SK-N-SH (cell line): ENCODE measurements at regions not wholly inside any gene's neighbourhood (a gene's known extent, or its start where the extent isn't known, plus 50 kb on each side); places are given as distances from the start of the nearest gene placed in this dataset.
"Not testable (repeated sequence)": the region's sequence is repeated elsewhere in the genome, so short reads cannot be mapped to it uniquely, and the experiment has no call there.

ENCODE experiments used
- CTCF ChIA-PET: fragments of 300-600, 350-600 bp; formaldehyde crosslinking; extraction: SDS; loops from one replicate; lab custom pipeline; 2021; lab: Yijun Ruan, JAX
- POLR2A ChIA-PET: fragments of 350-600 bp; sonication (Branson Sonifier 250); formaldehyde crosslinking; extraction: SDS; loops from one replicate; lab custom pipeline; 2020; ENCODE audit warnings: antibody characterized with exemption, inconsistent platforms; lab: Yijun Ruan, JAX
- DNase-seq: peaks from one replicate; pipeline ENCODE4 v3.0.0; 2012
- H2AFZ ChIP-seq: fragments of 200-600 bp; sonication (generic); 2 replicates; pipeline ENCODE4 v1.8.1; 2016; ENCODE audit warnings: antibody characterized with exemption, mild to moderate bottlenecking, low read depth
- H3F3A ChIP-seq: fragments of 200-600 bp; sonication (generic); replicated peaks from 2 replicates; pipeline ENCODE3; 2016; ENCODE audit warnings: antibody characterized with exemption, mild to moderate bottlenecking; ENCODE audit not compliant: insufficient read depth
- H3K27ac ChIP-seq, 2 experiments: fragments of 200-500 bp in 1 of 2; fragments of 200-600 bp in 1 of 2; sonication (Bioruptor generic) in 1 of 2; sonication (generic), shearing (Covaris generic) in 1 of 2; 2 replicates each; pipeline versions ENCODE4 v1.5.1 to v1.6.1; 2014 to 2016; ENCODE audit warnings: low read depth in 2 of 2, inconsistent platforms in 1 of 2, low read length in 1 of 2, mild to moderate bottlenecking in 1 of 2, mixed read lengths in 1 of 2
- H3K27me3 ChIP-seq: fragments of 200-600 bp; sonication (generic), shearing (Covaris generic); 2 replicates; pipeline ENCODE4 v1.6.1; 2016; ENCODE audit warnings: mixed run types; ENCODE audit not compliant: insufficient read depth
- H3K36me3 ChIP-seq, 2 experiments: fragments of 200-500 bp in 1 of 2; fragments of 200-600 bp in 1 of 2; sonication (Bioruptor generic) in 1 of 2; sonication (generic) in 1 of 2; replicated peaks in 1 of 2; 2 replicates each; pipeline versions ENCODE3 to v1.5.1; 2014 to 2016; ENCODE audit warnings: low read length in 1 of 2, mild to moderate bottlenecking in 1 of 2; ENCODE audit not compliant: insufficient read depth in 2 of 2, control insufficient read depth in 1 of 2
- H3K4me1 ChIP-seq, 2 experiments: fragments of 200-500 bp in 1 of 2; fragments of 200-600 bp in 1 of 2; sonication (Bioruptor generic) in 1 of 2; sonication (generic), shearing (Covaris generic) in 1 of 2; 2 replicates each; pipeline versions ENCODE4 v1.5.1 to v1.6.1; 2014 to 2016; ENCODE audit warnings: low read depth in 1 of 2, low read length in 1 of 2, mixed run types in 1 of 2; ENCODE audit not compliant: insufficient read depth in 2 of 2, control insufficient read depth in 1 of 2
- H3K4me2 ChIP-seq: fragments of 200-600 bp; sonication (generic), shearing (Covaris generic); 2 replicates; pipeline ENCODE4 v1.6.1; 2017; ENCODE audit warnings: mixed run types
- H3K4me3 ChIP-seq, 2 experiments: fragments of 200-500 bp in 1 of 2; fragments of 200-600 bp in 1 of 2; sonication (Bioruptor generic) in 1 of 2; sonication (generic), shearing (Covaris generic) in 1 of 2; 2 replicates each; pipeline versions ENCODE4 v1.5.1 to v1.8.1; 2014 to 2016; ENCODE audit warnings: low read depth in 2 of 2, inconsistent platforms in 1 of 2, low read length in 1 of 2, mild to moderate bottlenecking in 1 of 2, mixed read lengths in 1 of 2, moderate library complexity in 1 of 2
- H3K79me2 ChIP-seq: fragments of 200-600 bp; sonication (generic); 2 replicates; pipeline ENCODE4 v1.8.1; 2017; ENCODE audit warnings: mild to moderate bottlenecking; ENCODE audit not compliant: insufficient read depth
- H3K9ac ChIP-seq: fragments of 200-600 bp; sonication (generic); 2 replicates; pipeline ENCODE4 v1.6.1; 2017; ENCODE audit warnings: mixed run types
- H3K9me2 ChIP-seq: fragments of 200-600 bp; sonication (generic); 2 replicates; pipeline ENCODE4 v1.6.1; 2017; ENCODE audit warnings: mixed run types
- H3K9me3 ChIP-seq: fragments of 200-600 bp; sonication (generic); 2 replicates; pipeline ENCODE4 v1.6.1; 2017; ENCODE audit warnings: mixed run types, mild to moderate bottlenecking, moderate library complexity
- H4K20me1 ChIP-seq: fragments of 200-600 bp; sonication (generic); 2 replicates; pipeline ENCODE4 v1.6.1; 2017; ENCODE audit warnings: mild to moderate bottlenecking, mixed run types; ENCODE audit not compliant: insufficient read depth
- CHD2 ChIP-seq: fragments of 150-350 bp; IDR thresholded peaks from 2 replicates; pipeline ENCODE4 v1.6.1; 2018; ENCODE audit warnings: low read length; ENCODE audit not compliant: partially characterized antibody
- EP300 ChIP-seq, 2 experiments: IDR thresholded peaks; 2 replicates each; pipeline versions ENCODE4 v1.4.0 to v1.6.1; 2012; ENCODE audit warnings: borderline replicate concordance in 1 of 2, low read depth in 1 of 2, low read length in 1 of 2
- GABPA ChIP-seq: IDR thresholded peaks from 2 replicates; pipeline ENCODE4 v1.4.0; 2012; ENCODE audit warnings: low read depth, mild to moderate bottlenecking
- GATA2 ChIP-seq: sonication (generic); formaldehyde crosslinking; IDR thresholded peaks from 2 replicates; pipeline ENCODE4 v1.5.0; 2020; ENCODE audit warnings: mild to moderate bottlenecking, missing genetic modification reagents
- JUND ChIP-seq: IDR thresholded peaks from 2 replicates; pipeline ENCODE4 v1.4.0; 2012
- MXI1 ChIP-seq: IDR thresholded peaks from 2 replicates; pipeline ENCODE4 v1.6.1; 2012; ENCODE audit warnings: mild to moderate bottlenecking, low read depth, low read length, improper control_type of control experiment
- NFIC ChIP-seq: IDR thresholded peaks from 2 replicates; pipeline ENCODE4 v1.4.0; 2012; ENCODE audit warnings: borderline replicate concordance
- NRF1 ChIP-seq: IDR thresholded peaks from 2 replicates; pipeline ENCODE4 v1.6.1; 2012; ENCODE audit warnings: low read depth, mild to moderate bottlenecking, low read length
- PBX3 ChIP-seq: IDR thresholded peaks from 2 replicates; pipeline ENCODE4; 2012
- RXRA ChIP-seq: IDR thresholded peaks from 2 replicates; pipeline ENCODE4 v1.4.0; 2012; ENCODE audit warnings: low read depth, mild to moderate bottlenecking, borderline replicate concordance
- SIN3A ChIP-seq: IDR thresholded peaks from 2 replicates; pipeline ENCODE4 v1.6.1; 2012; ENCODE audit warnings: low read depth, mild to moderate bottlenecking, low read length, moderate library complexity, borderline replicate concordance
- SMC3 ChIP-seq: IDR thresholded peaks from 2 replicates; pipeline ENCODE4 v1.6.1; 2012; ENCODE audit warnings: low read depth, low read length, improper control_type of control experiment
- TAF1 ChIP-seq: IDR thresholded peaks from 2 replicates; pipeline ENCODE4 v1.6.1; 2012; ENCODE audit warnings: low read depth, mild to moderate bottlenecking, low read length, moderate library complexity, borderline replicate concordance
- TEAD4 ChIP-seq: IDR thresholded peaks from 2 replicates; pipeline ENCODE4 v1.4.0; 2012; ENCODE audit warnings: mild to moderate bottlenecking, borderline replicate concordance; ENCODE audit not compliant: insufficient read depth
- WGBS: methylation state at CpG from one replicate; pipeline ENCODE4 v1.1.6; 2017; ENCODE audit warnings: low lambda C conversion rate; 5-methylcytosine and 5-hydroxymethylcytosine counted together
- TF ChIP-seq, protein P1 (sequence below): IDR thresholded peaks from 2 replicates; pipeline ENCODE4 v1.4.0; 2012; ENCODE audit warnings: low read depth
- TF ChIP-seq, protein P2 (sequence below): IDR thresholded peaks from 2 replicates; pipeline ENCODE4 v1.4.0; 2012; ENCODE audit warnings: low read depth, borderline replicate concordance
- TF ChIP-seq, protein P3 (sequence below): fragments of 150-350 bp; IDR thresholded peaks from 2 replicates; pipeline ENCODE4 v1.6.1; 2017; ENCODE audit warnings: antibody characterized with exemption, low read length, low read depth, borderline replicate concordance

DNA sequence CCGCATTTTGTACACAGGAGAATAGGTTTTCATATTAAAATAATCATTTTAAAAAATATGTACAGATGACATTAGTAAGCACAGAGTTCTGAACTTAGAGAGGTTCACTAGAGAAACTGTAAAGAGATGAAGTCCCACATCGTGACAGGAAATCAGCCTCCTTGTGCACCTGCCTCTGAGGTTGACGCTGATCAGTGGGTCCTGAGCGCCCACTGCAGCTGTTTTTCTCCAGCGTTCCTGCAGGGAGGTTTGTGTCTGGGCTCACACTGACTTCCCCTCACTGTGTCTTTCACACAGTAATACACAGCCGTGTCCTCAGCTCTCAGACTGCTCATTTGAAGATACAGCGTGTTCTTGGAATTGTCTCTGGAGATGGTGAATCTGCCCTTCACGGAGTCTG, 561.5 kb downstream of the TMEM121 start:
- no peak overlapping the region for H3K4me2 ChIP-seq
- no peak overlapping the region for H2AFZ ChIP-seq
- no peaks in the 10 kb centered on the region for H4K20me1 ChIP-seq
- DNase-seq = no peak
- no peak for TF ChIP-seq GABPA
- H3K9me3 ChIP-seq = no peaks in the 10 kb centered on the region
- POLR2A ChIA-PET = no interaction called here
- no CpG with 5 or more reads among the region's 8 CpGs for WGBS
- CTCF ChIA-PET = no interaction called here
- no peaks in the 10 kb centered on the region for H3F3A ChIP-seq
- H3K27ac ChIP-seq = no peak overlapping the region
- no peaks in the 10 kb centered on the region for H3K9me2 ChIP-seq
- H3K4me1 ChIP-seq = no peaks in the 10 kb centered on the region
- no peaks in the 10 kb centered on the region for H3K27me3 ChIP-seq
- no peaks in the 10 kb centered on the region for H3K79me2 ChIP-seq
- no peak overlapping the region for H3K9ac ChIP-seq
- no peak overlapping the region for H3K4me3 ChIP-seq
- H3K36me3 ChIP-seq = no peaks in the 10 kb centered on the region

GRCh38 chr14:106088860-106089259, 562.5 kb downstream of the TMEM121 start:
- H3K27ac ChIP-seq = not testable (repeated sequence)
- WGBS = no CpG with 5 or more reads among the region's 3 CpGs

DNA sequence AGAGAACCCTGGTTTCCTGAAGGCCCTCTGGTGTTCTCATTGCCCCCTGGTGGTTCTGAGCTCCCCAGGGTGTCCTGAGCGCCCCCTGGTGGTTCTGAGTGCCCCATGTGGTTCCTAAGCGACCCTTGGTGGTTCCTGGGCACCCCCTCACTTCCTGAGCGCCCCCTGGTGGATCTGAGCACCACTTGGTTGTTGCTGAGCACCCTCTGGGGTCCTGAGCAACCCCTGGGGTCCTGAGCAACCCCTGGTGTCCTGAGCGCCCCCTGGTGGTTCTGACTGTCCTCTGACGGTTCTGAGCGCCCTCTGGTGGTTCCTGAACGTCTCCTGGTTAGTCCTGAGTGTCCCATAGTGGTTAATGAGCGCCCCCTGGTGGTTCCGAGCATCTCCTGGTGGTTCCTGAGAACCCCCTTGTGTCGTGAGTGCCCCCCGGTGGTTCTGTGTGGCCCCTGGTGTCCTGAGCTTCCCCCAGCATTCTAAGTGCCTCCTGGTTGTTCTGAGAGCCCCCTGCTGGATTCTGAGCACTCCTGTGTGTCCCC, 568.3 kb downstream of the TMEM121 start:
- H3K9me3 ChIP-seq = no peaks in the 10 kb centered on the region
- H3K4me3 ChIP-seq = no peak overlapping the region
- no peaks in the 10 kb centered on the region for H4K20me1 ChIP-seq
- no peaks in the 10 kb centered on the region for H3K27me3 ChIP-seq
- H3K9me2 ChIP-seq = no peaks in the 10 kb centered on the region
- no peak overlapping the region for H3K4me2 ChIP-seq
- no peak for DNase-seq
- CTCF ChIA-PET = no interaction called here
- H3K4me1 ChIP-seq = no peaks in the 10 kb centered on the region
- no peaks in the 10 kb centered on the region for H3F3A ChIP-seq
- no peak for TF ChIP-seq SIN3A
- TF ChIP-seq GATA2 (CRISPR knock-in tag) = no peak
- TF ChIP-seq, protein P1, sequence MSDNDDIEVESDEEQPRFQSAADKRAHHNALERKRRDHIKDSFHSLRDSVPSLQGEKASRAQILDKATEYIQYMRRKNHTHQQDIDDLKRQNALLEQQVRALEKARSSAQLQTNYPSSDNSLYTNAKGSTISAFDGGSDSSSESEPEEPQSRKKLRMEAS = no peak
- TF ChIP-seq SMC3 = no peak
- no peak for TF ChIP-seq JUND
- TF ChIP-seq, protein P2, sequence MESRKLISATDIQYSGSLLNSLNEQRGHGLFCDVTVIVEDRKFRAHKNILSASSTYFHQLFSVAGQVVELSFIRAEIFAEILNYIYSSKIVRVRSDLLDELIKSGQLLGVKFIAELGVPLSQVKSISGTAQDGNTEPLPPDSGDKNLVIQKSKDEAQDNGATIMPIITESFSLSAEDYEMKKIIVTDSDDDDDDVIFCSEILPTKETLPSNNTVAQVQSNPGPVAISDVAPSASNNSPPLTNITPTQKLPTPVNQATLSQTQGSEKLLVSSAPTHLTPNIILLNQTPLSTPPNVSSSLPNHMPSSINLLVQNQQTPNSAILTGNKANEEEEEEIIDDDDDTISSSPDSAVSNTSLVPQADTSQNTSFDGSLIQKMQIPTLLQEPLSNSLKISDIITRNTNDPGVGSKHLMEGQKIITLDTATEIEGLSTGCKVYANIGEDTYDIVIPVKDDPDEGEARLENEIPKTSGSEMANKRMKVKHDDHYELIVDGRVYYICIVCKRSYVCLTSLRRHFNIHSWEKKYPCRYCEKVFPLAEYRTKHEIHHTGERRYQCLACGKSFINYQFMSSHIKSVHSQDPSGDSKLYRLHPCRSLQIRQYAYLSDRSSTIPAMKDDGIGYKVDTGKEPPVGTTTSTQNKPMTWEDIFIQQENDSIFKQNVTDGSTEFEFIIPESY = no peak
- no peak for TF ChIP-seq TAF1
- TF ChIP-seq, protein P3, sequence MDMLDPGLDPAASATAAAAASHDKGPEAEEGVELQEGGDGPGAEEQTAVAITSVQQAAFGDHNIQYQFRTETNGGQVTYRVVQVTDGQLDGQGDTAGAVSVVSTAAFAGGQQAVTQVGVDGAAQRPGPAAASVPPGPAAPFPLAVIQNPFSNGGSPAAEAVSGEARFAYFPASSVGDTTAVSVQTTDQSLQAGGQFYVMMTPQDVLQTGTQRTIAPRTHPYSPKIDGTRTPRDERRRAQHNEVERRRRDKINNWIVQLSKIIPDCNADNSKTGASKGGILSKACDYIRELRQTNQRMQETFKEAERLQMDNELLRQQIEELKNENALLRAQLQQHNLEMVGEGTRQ = no peak
- TF ChIP-seq NFIC = no peak
- TF ChIP-seq PBX3 = no peak
- no peak for TF ChIP-seq CHD2
- TF ChIP-seq NRF1 = no peak
- TF ChIP-seq MXI1 = no peak
- no peak for TF ChIP-seq TEAD4
- TF ChIP-seq EP300 (IDR thresholded peaks at IDR 0.05; ENCODE audit: borderline replicate concordance in 1 of 2, low read depth in 1 of 2, low read length in 1 of 2) = no peak
- no peak for TF ChIP-seq RXRA
- TF ChIP-seq, all 33 proteins: peak for 0
- no peaks in the 10 kb centered on the region for H3K79me2 ChIP-seq
- no peaks in the 10 kb centered on the region for H3K36me3 ChIP-seq
- H3K9ac ChIP-seq = no peak overlapping the region
- WGBS = no CpG with 5 or more reads among the region's 11 CpGs
- H3K27ac ChIP-seq = no peak overlapping the region
- POLR2A ChIA-PET = no interaction called here
- no peak overlapping the region for H2AFZ ChIP-seq

More at GRCh38 chr14:106088860-106089259, 562.5 kb downstream of the TMEM121 start:
- H3K9ac ChIP-seq, H2AFZ ChIP-seq, H3K36me3 ChIP-seq, H4K20me1 ChIP-seq, DNase-seq, H3F3A ChIP-seq, H3K79me2 ChIP-seq, H3K4me3 ChIP-seq, H3K9me3 ChIP-seq, POLR2A ChIA-PET, H3K4me1 ChIP-seq, CTCF ChIA-PET, H3K4me2 ChIP-seq, H3K9me2 ChIP-seq, H3K27me3 ChIP-seq: not testable (repeated sequence)
